ENCODE measurements at regions not wholly inside any gene's neighbourhood (a gene's known extent, or its start where the extent isn't known, plus 50 kb on each side); places are given as distances from the start of the nearest gene placed in this dataset.

DNA sequence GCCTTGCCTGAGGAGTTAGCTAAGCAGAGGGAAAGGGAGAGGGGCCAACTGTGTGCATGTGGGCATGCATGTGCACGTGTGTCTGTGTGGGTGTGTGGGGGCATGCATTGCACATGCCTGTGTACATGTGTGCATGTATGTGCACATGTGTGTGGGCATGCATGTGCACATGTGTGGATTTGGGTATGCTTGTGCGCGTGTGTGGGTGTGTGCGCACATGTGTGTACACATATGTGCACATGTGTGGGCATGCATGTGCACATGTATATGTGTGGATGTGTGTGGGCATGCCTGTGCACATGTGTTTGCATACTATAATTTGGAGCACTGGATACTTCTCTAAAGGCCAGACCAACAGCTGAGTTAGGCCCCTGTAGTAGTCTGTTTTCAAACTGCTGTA is 350.0 kb downstream of the PRDM2 start:
- ChIA-PET CTCF (no interaction called here), POLR2A (ENCODE audit: low non-redundant PET) (no interaction called here)
- H3K27me3 ChIP-seq (replicated peaks; ENCODE audit: insufficient read depth, low read depth, low read length, poor library complexity) = no peaks in the 10 kb centered on the region
- H3K36me3 ChIP-seq (ENCODE audit: insufficient read depth, low read length, poor library complexity, severe bottlenecking) = no peaks in the 10 kb centered on the region
- no peak overlapping the region for H3K27ac ChIP-seq (ENCODE audit: low read depth, low read length, poor library complexity, severe bottlenecking)
- H3K4me1 ChIP-seq (ENCODE audit: insufficient read depth, low read length, poor library complexity, severe bottlenecking) = no peaks in the 10 kb centered on the region
- DNase-seq (ENCODE audit: low spot score) = no peak
- no peak overlapping the region for H3K4me3 ChIP-seq (ENCODE audit: low read depth, low read length, poor library complexity, severe bottlenecking)
- H3K9me3 ChIP-seq (ENCODE audit: low read depth, low read length, poor library complexity, severe bottlenecking) = no peaks in the 10 kb centered on the region
- intact Hi-C loops (cut with micrococcal nuclease; ENCODE audit: unreplicated experiment) = no loop called here
- TF ChIP-seq, protein P1, sequence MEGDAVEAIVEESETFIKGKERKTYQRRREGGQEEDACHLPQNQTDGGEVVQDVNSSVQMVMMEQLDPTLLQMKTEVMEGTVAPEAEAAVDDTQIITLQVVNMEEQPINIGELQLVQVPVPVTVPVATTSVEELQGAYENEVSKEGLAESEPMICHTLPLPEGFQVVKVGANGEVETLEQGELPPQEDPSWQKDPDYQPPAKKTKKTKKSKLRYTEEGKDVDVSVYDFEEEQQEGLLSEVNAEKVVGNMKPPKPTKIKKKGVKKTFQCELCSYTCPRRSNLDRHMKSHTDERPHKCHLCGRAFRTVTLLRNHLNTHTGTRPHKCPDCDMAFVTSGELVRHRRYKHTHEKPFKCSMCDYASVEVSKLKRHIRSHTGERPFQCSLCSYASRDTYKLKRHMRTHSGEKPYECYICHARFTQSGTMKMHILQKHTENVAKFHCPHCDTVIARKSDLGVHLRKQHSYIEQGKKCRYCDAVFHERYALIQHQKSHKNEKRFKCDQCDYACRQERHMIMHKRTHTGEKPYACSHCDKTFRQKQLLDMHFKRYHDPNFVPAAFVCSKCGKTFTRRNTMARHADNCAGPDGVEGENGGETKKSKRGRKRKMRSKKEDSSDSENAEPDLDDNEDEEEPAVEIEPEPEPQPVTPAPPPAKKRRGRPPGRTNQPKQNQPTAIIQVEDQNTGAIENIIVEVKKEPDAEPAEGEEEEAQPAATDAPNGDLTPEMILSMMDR (conservative IDR thresholded peaks at IDR 0.05; ENCODE audit: low read depth, low read length) = no peak
- no peak for TF ChIP-seq EZH2 (IDR thresholded peaks at IDR 0.05; ENCODE audit: borderline replicate concordance, low read depth, low read length, poor library complexity, severe bottlenecking)
- BruUV-seq (replicated peaks) = no TSS peak

DNA sequence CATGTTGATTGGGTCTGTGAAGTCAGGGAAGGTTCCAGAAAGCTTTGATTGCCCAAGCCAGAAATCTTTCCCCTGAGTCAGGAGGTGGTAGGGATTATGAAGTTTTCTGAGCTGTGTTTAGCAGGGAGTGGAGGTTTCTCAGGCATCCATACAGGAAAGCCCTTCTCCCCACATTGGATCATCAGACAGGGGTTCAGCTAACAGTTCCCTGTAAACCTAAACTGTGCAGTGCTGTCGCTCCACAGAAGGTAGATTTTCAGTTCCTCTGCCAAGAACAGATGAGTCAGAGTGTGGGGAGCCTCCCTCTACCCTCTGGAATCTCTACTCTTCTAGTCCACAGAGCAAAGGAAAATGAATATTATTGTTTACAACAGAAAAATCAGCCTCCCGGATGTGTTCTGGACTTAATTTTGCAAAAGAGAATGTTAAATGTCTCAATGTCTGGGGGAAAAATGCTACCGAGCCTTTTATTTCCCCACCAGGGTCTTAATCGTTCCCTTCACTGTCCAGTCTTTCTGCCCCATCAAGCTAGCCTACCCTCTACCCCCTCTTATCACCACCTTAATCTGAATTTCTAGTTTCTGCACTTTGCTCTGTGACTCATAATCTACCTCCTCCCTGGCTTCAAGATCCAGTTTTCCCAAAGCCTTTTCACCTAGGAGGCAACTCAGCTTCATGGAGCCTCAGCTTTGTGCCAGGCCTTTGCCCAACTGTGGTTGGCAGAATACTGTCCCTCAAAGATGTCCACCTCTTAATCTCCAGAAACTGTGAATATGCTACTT is 355.6 kb downstream of the PRDM2 start:
- H3K36me3 ChIP-seq (ENCODE audit: insufficient read depth, low read length, poor library complexity, severe bottlenecking) = no peaks in the 10 kb centered on the region
- ChIA-PET CTCF (no interaction called here), POLR2A (ENCODE audit: low non-redundant PET) (no interaction called here)
- intact Hi-C loops (cut with micrococcal nuclease; ENCODE audit: unreplicated experiment) = no loop called here
- no TSS peak for BruUV-seq (replicated peaks)
- H3K4me1 ChIP-seq (ENCODE audit: insufficient read depth, low read length, poor library complexity, severe bottlenecking) = no peaks in the 10 kb centered on the region
- no peak for DNase-seq (ENCODE audit: low spot score)
- no peaks in the 10 kb centered on the region for H3K27me3 ChIP-seq (replicated peaks; ENCODE audit: insufficient read depth, low read depth, low read length, poor library complexity)
- no peak overlapping the region for H3K4me3 ChIP-seq (ENCODE audit: low read depth, low read length, poor library complexity, severe bottlenecking)
- no peak overlapping the region for H3K27ac ChIP-seq (ENCODE audit: low read depth, low read length, poor library complexity, severe bottlenecking)
- H3K9me3 ChIP-seq (ENCODE audit: low read depth, low read length, poor library complexity, severe bottlenecking) = no peaks in the 10 kb centered on the region
- TF ChIP-seq EZH2 (IDR thresholded peaks at IDR 0.05; ENCODE audit: borderline replicate concordance, low read depth, low read length, poor library complexity, severe bottlenecking) = no peak
- TF ChIP-seq, protein P1 (conservative IDR thresholded peaks at IDR 0.05; ENCODE audit: low read depth, low read length) = no peak

DNA sequence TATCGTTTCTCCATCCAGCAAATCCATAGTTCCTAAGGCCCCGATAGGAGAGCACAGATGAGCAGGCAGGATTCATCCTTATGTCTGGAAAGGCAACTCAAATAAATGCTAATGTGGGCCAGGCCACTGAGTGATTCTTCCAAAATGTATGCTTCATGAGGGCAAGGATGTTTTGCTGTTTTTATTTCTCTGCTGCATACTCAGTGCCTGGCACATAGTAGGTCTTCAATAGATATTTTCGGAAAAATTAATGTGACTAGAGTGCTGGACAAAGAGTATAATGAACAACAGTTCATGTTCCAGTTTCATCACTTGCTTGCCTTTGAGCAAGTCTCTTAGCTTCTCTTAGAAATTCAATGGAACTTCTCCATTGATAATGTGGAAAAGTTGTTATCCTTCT is 357.7 kb downstream of the PRDM2 start:
- no peak for DNase-seq (ENCODE audit: low spot score)
- intact Hi-C loops (cut with micrococcal nuclease; ENCODE audit: unreplicated experiment) = no loop called here
- BruUV-seq (replicated peaks) = no TSS peak
- TF ChIP-seq, protein P1 (conservative IDR thresholded peaks at IDR 0.05; ENCODE audit: low read depth, low read length) = no peak
- no peak for TF ChIP-seq EZH2 (IDR thresholded peaks at IDR 0.05; ENCODE audit: borderline replicate concordance, low read depth, low read length, poor library complexity, severe bottlenecking)
- H3K27ac ChIP-seq (ENCODE audit: low read depth, low read length, poor library complexity, severe bottlenecking) = no peak overlapping the region
- POLR2A ChIA-PET (ENCODE audit: low non-redundant PET) = no interaction called here
- no peaks in the 10 kb centered on the region for H3K4me1 ChIP-seq (ENCODE audit: insufficient read depth, low read length, poor library complexity, severe bottlenecking)
- no peaks in the 10 kb centered on the region for H3K9me3 ChIP-seq (ENCODE audit: low read depth, low read length, poor library complexity, severe bottlenecking)
- no peaks in the 10 kb centered on the region for H3K36me3 ChIP-seq (ENCODE audit: insufficient read depth, low read length, poor library complexity, severe bottlenecking)
- no peak overlapping the region for H3K4me3 ChIP-seq (ENCODE audit: low read depth, low read length, poor library complexity, severe bottlenecking)
- no peaks in the 10 kb centered on the region for H3K27me3 ChIP-seq (replicated peaks; ENCODE audit: insufficient read depth, low read depth, low read length, poor library complexity)
- CTCF ChIA-PET = no interaction called here

All from A673 (cell line).